GM18909 (cell line): ENCODE measurements at regions not wholly inside any gene's neighbourhood (a gene's known extent, or its start where the extent isn't known, plus 50 kb on each side); places are given as distances from the start of the nearest gene placed in this dataset.

Source experiments
- ATAC-seq: cut with Tn5 transposase; IDR thresholded peaks from one replicate; pipeline ENCODE4 v1.9.1; 2021; ENCODE audit warnings: mild to moderate bottlenecking; ENCODE audit not compliant: unreplicated experiment, poor library complexity

DNA sequence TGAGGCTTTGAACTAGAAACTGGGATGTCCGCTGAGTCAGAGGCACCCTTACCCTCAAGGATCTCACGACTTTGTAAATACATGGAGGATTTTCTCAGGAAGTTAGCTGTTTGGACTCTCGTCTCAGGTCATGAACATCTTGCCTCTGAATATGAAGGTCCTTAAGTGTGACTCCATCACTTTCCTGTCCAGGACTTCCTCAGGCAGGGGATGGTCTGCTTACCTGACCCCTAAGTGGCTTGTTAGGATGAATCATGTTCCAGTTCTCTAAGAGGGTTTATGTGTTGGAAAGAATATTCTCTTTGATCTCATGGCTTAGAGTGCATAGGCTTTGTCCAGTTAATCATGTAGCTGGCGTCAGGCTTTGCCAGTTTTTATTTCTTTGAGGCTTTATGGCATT is 511.7 kb upstream of the KLF4 start:
- ATAC-seq: no peak

DNA sequence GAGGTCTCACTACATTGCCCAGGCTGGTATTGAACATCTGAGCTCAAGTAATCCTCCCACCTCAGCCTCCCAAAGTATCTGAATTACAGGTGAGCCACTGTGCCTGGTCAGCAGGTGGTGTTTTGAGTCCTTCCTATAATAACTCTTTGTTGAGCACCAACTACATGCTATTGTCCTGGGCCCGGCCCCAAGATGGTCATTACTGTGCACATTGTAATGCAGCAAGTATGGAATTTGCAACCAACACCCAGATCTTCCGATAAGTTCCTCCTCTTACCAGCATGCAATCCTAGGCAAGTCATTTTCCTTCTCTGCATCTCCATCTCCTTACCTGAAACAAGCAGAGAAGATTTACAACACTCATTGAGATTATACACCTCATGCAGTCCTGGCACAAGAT is 510.3 kb upstream of the KLF4 start:
- ATAC-seq: no peak

DNA sequence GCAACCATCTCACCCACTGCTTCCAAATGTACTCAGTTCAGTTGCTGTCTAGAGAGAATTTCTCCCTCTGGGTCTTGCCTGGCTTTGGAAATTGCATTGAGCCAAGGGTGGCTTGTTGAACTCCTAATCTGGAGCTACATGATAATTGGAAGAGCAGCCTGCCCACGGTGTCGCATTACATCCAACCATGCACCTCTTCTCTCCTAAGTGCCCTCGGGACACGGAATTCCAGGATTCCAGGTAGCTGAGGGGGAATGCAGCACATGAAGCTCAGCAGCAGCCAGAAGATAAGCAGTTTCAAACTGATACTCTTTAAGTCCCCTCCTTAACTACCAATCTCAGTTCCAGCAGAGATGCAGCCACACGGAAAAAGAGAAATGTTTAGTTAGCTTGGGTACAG is 509.4 kb upstream of the KLF4 start:
- ATAC-seq: no peak

DNA sequence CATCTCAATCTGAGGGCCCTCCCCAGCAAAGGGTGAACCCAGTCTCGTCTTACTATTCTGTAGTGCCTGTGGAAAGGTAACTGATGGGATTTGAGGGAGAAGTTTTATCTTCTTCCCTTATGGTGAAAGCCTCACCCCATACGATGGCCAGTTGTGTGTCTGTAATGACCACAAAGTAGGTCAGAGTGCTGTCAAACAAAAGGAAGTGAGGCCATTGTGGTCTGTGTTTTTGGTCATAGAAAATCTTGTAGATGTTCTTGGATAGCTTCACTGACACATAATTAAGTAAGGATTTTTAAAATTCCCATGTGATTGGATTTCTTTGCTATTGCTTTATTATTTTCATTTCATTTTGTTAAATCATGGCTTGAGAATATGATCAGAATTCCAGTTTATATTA is 505.1 kb upstream of the KLF4 start:
- ATAC-seq: no peak

DNA sequence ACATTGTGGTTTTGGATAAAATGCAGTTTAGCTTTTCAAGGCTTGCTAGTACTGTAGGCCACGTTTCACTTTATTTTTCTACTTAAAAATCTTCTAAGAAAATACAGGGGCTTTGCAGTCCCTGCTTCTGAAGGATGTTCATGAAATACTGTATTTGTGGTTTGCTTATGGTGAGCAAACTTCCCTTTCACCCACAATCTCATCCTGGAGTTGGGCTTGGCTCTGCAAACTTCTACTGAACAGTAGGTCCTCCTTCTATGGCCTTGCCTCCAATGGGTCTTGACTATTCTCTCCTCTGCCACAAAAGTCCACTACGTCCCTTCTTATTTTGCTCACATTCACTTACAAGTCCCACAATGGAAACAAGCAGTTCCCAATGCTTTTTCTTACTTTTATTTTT is 502.7 kb upstream of the KLF4 start:
- ATAC-seq: no peak

DNA sequence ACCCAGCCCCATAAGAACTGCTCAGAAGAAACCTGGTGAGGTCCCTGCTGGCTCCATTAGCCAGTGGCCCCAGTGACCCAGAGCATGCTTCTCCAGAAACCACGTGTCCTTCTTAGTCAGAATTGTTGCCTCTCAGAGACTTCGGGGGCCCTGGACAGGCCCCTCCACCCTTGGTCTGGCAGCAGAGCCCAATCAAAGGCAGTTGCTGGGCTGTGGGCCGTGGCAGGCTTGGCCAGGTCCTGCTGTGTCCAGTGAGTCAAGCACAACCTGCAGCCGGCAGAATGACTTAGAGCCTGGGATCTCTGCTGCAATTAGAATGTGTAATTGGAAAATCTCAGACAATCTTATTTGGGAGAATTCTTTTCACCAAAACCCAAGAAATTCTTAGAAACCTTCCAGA is 502.0 kb upstream of the KLF4 start:
- ATAC-seq: no peak

DNA sequence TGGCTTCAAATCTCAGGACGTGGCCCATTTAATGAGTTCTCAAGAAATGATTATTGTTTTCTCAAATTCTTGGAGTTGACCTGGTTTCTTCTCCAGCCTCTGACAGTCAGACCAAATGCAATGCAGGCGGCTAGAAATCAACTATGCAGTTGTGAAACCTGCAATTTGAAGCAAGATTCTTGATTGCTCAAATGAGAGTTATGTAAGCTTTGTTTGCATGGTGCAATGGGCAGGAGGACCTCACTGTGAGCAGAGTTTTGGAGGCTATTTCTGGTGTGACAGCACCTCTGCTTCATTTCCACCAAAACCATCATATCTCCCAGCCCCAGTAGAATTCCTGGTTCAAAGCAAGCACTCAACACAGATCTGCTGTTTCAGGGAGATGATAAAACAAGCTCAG is 500.0 kb upstream of the KLF4 start:
- ATAC-seq: no peak

DNA sequence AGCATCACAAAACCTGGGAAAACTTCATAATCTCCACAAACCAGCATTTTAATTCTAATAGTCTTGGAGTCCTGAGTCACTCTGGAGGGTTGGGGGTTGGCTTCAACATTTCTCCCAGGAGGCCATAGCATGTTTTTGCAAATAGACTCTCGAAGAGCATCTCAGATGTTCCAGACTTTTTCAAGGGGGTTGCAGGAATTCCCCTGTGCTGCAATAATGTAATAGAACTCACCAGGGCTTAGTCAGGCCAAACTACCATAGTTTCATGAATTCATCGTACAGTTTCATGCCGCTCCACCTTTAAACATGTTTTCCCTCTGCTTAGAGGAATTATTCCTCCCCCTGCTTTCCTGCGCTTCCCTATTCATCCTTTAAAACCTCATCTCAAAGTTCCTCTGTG is 499.5 kb upstream of the KLF4 start:
- ATAC-seq: no peak

DNA sequence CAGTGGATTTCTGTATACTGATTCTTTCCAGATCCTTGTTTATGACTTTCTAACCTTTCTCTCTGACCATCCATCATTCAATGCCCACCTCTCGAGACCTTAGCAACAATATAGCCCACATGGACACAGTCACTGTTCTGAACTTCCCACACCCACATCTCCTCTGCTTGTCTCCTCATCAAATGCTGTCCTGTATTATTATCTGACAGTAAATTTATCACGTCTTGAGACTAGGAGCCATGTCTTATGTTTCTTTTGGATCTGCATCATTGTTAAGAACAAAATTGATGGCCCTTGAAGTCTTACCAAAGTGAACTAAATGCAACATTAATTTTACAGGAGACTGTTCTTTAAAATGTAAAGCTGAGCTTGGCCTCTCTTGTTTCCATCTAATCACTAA is 495.4 kb upstream of the KLF4 start:
- no peak for ATAC-seq

DNA sequence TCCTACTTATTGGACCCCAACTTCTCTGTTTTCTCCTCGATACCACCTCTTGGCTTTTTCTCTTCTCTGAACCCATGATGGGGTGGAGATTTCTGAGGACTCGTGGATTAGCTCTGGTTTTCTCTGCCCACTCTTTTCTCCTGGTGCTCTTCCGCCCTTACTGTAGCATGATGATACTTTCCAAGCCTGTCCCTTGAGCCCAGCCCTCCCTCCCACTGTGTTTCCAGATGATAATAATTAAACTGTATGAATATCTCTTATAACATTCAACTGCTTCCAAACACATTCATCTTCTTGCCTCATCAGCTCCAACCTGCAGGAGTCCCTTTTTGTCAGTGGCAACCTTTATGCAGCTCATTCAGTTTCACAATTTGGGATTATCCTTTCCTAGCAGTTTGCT is 494.2 kb upstream of the KLF4 start:
- ATAC-seq: no peak

DNA sequence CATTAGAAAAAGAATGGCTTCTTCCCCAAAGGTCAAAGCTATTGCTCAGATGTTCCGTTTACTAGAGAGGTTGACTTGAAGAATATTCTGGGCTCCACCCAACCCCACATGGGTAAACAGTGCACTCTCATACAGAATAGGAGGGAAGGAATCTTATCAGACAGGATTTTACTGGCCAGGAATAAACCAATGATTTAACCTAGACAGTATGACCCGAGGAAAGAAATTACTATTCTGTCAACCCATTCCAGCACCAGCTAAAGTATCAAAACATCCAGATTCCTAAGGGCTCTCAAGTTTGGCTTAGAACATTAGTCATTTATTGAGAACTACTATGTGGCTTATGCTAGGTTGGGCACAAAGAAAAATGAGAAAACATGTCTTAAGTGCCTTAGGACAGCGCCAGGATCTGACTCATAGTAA is 493.6 kb upstream of the KLF4 start:
- ATAC-seq: no peak

DNA sequence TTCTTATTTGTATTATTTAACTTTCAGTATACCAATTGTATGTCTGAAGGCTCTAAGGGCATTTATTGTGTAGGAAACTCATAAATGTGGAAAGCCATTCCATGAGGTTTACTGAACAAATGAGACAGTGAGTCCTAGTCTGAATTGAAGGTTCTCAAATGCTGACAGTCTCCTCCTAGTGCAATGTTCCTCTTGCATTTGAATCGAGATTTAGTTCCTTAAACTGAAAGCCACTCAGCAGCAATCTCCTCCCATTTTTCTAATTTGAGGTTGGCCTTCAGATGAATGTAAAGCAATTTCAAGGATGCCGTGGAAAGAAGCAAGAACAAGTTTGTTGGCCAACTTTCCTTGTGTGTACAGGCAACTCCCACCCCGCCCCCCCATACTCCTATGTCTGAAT is 493.2 kb upstream of the KLF4 start:
- ATAC-seq: no peak

DNA sequence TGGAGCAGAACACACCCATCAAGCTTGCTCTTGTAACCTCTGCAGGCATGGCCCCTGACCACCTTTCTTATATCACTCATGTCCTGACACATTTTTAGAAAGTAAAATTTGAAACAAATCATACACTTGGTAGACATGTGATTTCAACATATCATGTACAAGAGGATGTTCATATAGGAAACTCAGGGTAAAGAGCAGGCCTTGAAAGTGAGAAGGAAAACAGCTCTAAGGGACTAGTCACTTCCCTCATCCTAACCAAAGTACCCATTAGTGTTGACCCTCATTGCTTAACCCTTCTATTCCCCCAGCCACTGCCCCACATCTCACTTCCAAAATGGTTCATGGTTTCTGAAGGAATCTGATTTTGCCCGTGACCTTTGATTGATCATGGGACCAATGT is 492.4 kb upstream of the KLF4 start:
- ATAC-seq: no peak

DNA sequence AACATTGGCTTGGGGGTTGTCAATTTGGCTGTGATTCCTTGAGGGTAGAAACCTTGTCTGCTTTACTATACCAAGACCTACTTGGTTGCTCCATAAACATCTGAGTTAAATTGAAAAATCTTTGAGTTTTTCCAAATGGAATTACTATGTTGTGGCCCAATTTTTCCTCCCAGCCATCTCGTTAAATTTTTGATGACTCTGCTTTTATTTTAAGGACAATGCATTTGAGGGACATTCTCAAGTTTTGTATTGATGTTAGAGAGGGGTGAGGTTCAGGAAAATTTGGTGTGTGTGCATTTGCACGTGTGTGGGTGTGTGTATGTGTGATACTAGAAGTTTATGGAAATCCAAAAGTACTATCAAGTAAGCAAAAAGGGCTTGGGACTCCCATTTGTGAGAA is 491.4 kb upstream of the KLF4 start:
- ATAC-seq: no peak

DNA sequence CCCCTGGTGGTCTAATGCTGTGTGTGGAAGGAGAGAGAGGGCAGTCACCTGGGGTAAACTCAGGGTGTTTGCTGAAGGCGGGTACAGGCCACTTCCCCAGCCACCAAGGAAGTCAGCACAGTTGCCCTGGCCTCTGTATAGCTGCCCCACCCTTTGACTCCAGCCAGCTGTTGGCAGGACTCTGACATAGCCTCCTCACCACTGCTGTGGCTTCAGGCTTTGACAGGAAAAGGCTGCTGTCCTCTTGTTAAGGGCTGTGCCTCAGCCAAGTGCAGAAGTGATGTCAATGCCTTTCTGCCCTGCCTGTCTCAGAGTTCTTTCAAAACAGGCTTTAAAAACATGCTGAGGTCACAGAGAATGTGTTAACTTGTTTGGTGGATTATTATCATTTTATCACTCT is 487.2 kb upstream of the KLF4 start:
- ATAC-seq: no peak

DNA sequence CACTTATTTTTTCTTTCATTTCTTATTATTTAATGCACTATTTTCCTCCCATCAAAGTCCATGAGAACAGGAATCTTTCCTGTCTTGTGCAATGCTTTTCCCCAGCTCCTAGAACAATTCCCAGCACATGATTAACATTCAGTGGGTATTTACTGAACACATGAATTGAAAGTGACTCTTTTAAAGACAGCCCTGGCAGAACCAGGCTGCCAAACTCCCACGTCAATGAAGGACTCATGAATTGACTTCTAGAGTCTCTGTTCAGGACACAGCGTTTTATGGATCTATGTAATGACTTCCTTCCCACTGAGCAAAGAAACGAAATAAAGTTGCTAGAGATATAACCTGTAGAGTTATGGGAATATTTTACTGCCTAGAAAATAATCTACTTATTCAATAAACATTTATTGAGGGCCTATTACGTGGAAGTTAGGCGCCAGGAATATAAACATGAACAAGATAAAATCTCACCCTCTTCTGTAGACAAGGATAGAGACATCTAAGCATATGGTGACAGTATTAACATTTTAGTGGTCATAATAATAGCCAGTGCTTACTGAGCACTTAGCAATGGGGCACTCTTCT is 485.9 kb upstream of the KLF4 start:
- ATAC-seq: no peak

DNA sequence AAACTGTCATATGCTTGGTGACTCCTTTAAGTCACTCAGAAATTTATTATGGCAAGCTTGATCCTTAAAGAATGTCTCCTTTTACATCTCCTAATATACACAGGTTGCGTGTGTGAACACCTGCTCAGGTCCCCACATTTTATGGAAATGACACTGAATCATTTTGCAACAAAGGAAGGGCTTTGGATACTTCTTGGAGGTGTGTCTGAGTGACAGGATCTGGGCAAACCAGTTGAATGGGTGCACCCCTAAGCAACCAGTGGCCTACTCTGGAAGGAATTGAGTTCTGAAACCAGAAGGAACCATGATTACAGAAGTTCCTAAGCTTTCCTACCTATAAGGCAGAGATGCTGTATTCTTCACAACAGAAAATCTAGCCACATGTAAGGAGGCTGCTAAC is 483.9 kb upstream of the KLF4 start:
- no peak for ATAC-seq

DNA sequence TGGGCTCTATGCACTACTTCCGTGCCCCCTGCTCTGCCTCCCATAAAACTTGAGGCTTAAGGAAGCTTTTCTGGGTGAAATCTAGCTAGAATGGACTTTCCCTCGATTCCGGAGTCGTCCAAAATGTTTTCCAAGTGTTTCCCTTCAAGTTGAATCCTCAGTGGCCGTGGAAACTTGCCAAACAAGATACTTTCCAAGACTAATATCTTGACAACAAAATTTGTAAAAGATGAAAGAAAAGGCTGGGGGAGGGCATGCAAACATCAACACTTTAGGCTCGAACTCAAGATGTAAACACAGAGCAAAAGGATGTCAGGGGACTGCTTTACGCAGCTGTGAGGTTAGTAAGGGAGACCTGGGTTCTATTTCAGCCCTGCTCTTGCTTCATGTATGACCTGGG is 482.8 kb upstream of the KLF4 start:
- no peak for ATAC-seq

DNA sequence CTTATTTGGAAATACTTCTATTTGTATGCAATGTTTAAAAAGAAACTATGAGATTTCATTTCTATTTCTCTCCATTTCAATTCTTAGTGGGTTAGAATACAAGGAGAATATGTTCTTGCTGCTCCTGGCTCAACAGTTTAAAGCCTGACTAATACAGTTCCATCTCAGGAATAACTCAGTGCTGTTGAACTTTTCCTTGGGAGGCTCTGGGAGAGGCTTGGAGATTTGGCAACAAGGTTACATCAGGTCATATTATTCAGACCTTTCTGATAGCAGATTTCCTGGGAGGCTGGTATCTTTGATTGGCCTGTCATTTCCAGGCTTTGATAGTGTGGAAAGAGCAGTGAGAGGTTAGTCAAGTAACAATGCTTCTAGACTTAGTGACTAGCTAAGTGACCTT is 481.7 kb upstream of the KLF4 start:
- ATAC-seq: no peak

DNA sequence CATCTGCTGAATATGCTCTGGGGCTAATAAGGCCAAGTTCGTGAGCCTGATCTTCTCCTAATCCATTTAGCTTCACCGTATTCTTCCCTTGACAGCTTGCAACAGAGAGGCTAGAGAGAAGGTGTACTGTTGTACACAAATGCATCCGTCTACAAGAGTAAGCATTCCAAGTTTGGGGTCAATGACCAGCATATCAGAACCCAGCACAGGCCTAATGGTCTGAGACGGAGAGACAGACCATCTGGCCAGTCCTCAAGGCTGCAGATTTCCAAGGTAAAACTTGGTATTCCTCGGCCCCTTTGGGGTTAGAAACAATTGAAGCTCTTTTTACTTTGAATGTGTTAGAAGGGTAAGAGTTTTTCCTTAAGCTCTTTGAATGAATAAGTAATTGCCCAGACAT is 481.2 kb upstream of the KLF4 start:
- ATAC-seq: no peak

DNA sequence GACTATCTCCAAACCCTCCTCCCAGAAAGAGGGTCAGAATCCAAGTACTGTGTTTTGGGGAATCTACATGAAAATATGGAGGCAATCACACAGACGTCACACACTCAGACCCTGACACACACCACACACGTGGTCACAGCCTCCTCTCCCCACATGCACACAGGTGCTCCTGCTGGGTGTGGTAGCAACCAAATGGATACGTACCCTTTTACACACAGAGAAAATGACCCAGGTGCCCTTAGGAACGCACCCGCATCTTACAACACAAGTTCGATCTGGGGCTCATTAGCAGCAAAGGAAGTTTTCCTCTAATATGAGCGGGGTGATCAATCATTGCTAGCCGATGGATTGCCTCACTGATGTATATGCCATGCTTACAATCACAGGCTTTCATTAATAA is 480.2 kb upstream of the KLF4 start:
- no peak for ATAC-seq

DNA sequence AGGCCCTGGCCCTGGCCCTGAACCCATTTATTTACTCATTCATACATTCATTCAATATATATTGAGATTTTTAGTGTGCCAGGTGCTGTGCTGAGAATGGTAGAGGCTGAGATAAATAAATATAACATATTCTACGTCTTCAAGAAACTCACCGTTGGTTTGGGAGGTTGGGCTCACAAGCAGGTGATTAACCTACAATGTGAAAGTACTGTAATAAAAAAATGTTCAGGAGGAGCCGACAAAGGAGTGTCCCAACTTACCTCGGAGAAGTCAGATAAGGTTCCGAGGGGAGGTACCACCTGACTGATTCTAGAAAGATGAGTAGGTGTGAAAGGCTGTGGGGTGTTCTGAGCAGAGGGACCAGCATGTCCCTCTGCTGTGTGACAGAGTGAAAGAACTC is 479.6 kb upstream of the KLF4 start:
- ATAC-seq: no peak

DNA sequence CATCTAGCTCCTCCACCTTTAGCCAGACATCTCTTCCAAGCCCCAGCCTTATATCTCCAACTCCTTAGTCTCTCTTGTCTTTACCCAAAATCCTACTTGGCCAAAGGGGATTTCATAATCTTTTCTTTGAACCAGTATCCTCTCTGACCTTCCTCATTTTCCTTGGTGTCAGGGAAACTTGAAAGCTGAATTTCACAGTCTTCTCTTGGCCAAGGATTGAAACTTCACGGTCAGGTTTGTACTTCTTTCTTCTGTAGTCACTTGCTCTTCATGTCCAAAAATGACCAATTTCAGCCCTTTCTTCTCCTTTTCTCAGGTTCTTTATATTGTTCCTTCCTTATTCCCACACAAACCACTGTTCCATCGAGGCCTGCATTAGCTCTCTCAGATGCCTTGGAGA is 473.7 kb upstream of the KLF4 start:
- no peak for ATAC-seq
